Stomach smooth muscle (tissue), 2 donors: ENCODE measurements at regions not wholly inside any gene's neighbourhood (a gene's known extent, or its start where the extent isn't known, plus 50 kb on each side); places are given as distances from the start of the nearest gene placed in this dataset.
"Not testable (repeated sequence)": the region's sequence is repeated elsewhere in the genome, so short reads cannot be mapped to it uniquely, and the experiment has no call there.

Experiments
- H3K27ac ChIP-seq: one replicate; pipeline ENCODE4 v1.7.0; 2013; ENCODE audit warnings: mild to moderate bottlenecking, low read length, inconsistent platforms
- H3K27me3 ChIP-seq, 2 donors: one replicate each; pipeline ENCODE4 v1.7.0; 2013; ENCODE audit warnings: low read length in 2 of 2; ENCODE audit not compliant: insufficient read depth in 2 of 2, control insufficient read depth in 1 of 2
- H3K36me3 ChIP-seq, 2 donors: one replicate each; pipeline ENCODE4 v1.7.0; 2013; ENCODE audit warnings: low read length in 2 of 2; ENCODE audit not compliant: control insufficient read depth in 2 of 2, insufficient read depth in 2 of 2
- H3K4me1 ChIP-seq: one replicate; pipeline ENCODE4 v1.7.0; 2013; ENCODE audit warnings: low read length; ENCODE audit not compliant: control insufficient read depth, insufficient read depth
- H3K4me3 ChIP-seq, 2 donors: one replicate each; pipeline ENCODE4 v1.7.0; 2013; ENCODE audit warnings: low read length in 2 of 2
- H3K9ac ChIP-seq, 2 donors: one replicate each; pipeline ENCODE4 v1.7.0; 2013; ENCODE audit warnings: low read length in 2 of 2, mild to moderate bottlenecking in 1 of 2
- H3K9me3 ChIP-seq, 2 donors: one replicate each; pipeline ENCODE4 v1.7.0; 2013; ENCODE audit warnings: low read length in 2 of 2; ENCODE audit not compliant: control insufficient read depth in 2 of 2
- donor health status: healthy.
- donor health status: Pancreatic carcinoma.

DNA sequence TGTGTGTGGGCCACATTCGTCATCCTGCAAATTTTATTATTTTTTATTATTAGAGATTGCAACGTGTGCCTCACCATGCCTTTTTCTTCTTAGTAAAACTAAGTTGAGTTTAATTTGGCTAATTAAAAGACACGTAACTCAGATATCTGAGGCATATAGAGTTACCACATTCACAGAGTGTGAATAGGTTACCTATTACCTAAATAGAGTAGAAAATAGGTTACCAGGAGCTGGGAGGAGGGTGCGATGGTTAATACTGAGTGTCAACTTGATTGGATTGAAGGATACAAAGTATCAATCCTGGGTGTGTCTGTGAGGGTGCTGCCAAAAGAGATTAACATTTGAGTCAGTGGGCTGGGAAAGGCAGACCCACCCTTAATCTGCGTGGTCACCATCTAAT is 116.3 kb upstream of the CARD11 start:
- not testable (repeated sequence) for H3K36me3 ChIP-seq, H3K4me3 ChIP-seq, H3K27me3 ChIP-seq, H3K4me1 ChIP-seq, H3K27ac ChIP-seq, H3K9me3 ChIP-seq, H3K9ac ChIP-seq

- no peaks in the 10 kb centered on the region for H3K9me3 ChIP-seq
- no peaks in the 10 kb centered on the region for H3K36me3 ChIP-seq
- H3K9ac ChIP-seq: no peak overlapping the region
- no peak overlapping the region for H3K27ac ChIP-seq
- H3K27me3 ChIP-seq: peaks cover 0 to 2% of the 10 kb centered on the region in 2 donors
- H3K4me1 ChIP-seq: no peaks in the 10 kb centered on the region
- H3K4me3 ChIP-seq: no peak overlapping the region
Observed at GRCh38 chr7:3162289-3162688, 118.6 kb upstream of the CARD11 start.

GRCh38 chr7:3162798-3163197 is 119.1 kb upstream of the CARD11 start:
- H3K27ac ChIP-seq, H3K9me3 ChIP-seq, H3K9ac ChIP-seq, H3K4me1 ChIP-seq, H3K27me3 ChIP-seq, H3K36me3 ChIP-seq, H3K4me3 ChIP-seq: not testable (repeated sequence)

DNA sequence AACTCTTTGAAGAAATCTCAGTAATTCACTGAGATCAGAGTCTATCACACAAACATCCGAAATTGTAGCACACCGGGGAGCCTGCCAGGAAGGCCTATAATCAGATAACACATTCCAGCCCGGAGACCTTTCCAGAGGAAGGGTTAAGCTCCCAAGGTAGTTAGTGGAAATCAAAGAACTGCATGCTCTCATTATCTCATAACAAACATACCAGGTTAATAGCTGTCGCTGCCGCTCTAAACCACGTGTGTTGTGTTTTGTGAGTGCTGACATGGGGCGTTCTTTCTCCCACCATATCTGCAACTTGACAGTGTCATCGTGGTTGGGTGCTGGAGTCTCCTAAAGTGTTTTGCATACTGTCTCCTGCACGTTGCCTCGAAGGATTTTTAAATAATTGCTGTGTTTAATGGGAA is 120.7 kb upstream of the CARD11 start:
- H3K36me3 ChIP-seq: no peaks in the 10 kb centered on the region
- no peak overlapping the region for H3K27ac ChIP-seq
- H3K4me1 ChIP-seq: no peaks in the 10 kb centered on the region
- H3K9me3 ChIP-seq: no peaks in the 10 kb centered on the region
- no peak overlapping the region for H3K4me3 ChIP-seq
- H3K9ac ChIP-seq: no peak overlapping the region
- peaks cover 5 to 9% of the 10 kb centered on the region in 2 donors for H3K27me3 ChIP-seq

DNA sequence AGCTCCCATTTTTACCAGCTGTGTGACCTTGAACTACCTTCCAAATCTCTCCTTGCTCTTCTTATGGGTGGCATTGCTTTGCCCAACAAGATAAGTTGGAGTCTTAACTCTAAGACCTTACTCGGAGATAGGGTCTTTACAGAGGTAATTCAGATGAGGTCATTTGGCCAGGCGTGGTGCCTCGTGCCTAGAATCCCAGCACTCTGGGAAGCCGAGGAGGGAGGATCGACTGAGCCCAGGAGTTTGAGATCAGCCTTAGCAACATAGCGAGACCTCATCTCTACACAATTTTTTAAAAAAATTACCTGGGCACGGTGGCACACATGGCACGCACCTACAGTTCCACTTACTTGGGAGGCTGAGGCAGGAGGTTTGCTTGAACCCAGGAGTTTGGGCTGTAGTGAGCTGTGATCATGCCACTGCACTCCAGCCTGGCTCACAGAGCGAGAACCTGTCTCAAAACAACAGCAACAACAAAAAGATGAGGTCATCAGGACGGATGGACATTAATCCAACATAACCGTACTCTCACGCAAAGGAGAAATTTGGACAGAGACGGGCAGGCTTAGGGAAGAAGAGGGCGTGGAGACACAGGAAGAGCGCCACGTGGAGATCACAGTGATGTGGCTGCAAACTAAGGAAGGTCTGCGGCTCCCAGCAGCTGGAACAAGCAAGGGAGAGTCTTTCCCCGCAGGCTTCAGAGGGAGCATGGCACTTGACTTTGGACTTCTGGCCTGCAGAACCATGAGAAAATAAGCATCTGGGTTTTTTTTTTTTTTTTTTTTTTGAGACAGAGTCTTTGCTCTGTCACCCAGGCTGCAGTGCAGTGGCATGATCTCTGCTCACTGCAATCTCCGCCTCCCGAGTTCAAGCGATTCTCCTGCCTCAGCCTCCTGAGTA is 122.3 kb upstream of the CARD11 start:
- no peaks in the 10 kb centered on the region for H3K36me3 ChIP-seq
- H3K27me3 ChIP-seq: peaks cover 5 to 9% of the 10 kb centered on the region in 2 donors
- H3K9me3 ChIP-seq: no peaks in the 10 kb centered on the region
- no peaks in the 10 kb centered on the region for H3K4me1 ChIP-seq
- no peak overlapping the region for H3K9ac ChIP-seq
- no peak overlapping the region for H3K27ac ChIP-seq
- H3K4me3 ChIP-seq: no peak overlapping the region

DNA sequence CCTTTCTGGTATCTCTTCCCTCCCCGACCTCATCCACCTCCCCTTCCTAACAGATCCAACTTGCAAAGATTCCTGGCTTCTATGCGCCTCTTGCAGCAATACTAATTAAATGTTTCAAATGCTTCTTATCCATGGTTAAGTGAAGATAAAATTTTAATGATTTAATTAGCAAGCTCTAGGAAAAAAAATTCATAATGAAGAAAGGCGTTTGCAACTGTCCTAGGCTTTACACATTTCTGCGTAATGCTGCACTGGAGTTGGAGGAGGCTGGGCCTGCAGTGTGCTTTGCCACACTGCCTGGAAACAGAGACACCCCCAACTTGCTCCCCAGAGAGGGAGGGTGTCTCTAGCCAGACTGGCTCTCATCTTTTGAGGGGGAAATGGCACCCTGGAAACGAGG is 123.9 kb upstream of the CARD11 start:
- no peak overlapping the region for H3K4me3 ChIP-seq
- no peak overlapping the region for H3K9ac ChIP-seq
- H3K27me3 ChIP-seq: peaks cover 6 to 9% of the 10 kb centered on the region in 2 donors
- no peaks in the 10 kb centered on the region for H3K4me1 ChIP-seq
- peaks cover 0 to 4% of the 10 kb centered on the region in 2 donors for H3K9me3 ChIP-seq
- H3K27ac ChIP-seq: no peak overlapping the region
- H3K36me3 ChIP-seq: no peaks in the 10 kb centered on the region

- Histone ChIP-seq H3K9me3 (peaks cover 0 to 4% of the 10 kb centered on the region in 2 donors), H3K27ac (no peak overlapping the region), H3K9ac (no peak overlapping the region), H3K4me1 (no peaks in the 10 kb centered on the region), H3K27me3 (peaks cover 6 to 9% of the 10 kb centered on the region in 2 donors), H3K4me3 (no peak overlapping the region), H3K36me3 (no peaks in the 10 kb centered on the region)
Observed at GRCh38 chr7:3168370-3168769, 124.7 kb upstream of the CARD11 start.

GRCh38 chr7:3168869-3169268 is 125.2 kb upstream of the CARD11 start:
- peaks cover 6 to 9% of the 10 kb centered on the region in 2 donors for H3K27me3 ChIP-seq
- no peaks in the 10 kb centered on the region for H3K4me1 ChIP-seq
- H3K9me3 ChIP-seq: peaks cover 0 to 4% of the 10 kb centered on the region in 2 donors
- no peaks in the 10 kb centered on the region for H3K36me3 ChIP-seq
- H3K4me3 ChIP-seq: no peak overlapping the region
- no peak overlapping the region for H3K27ac ChIP-seq
- H3K9ac ChIP-seq: no peak overlapping the region

- Histone ChIP-seq H3K27me3 (peaks cover 5 to 10% of the 10 kb centered on the region in 2 donors), H3K9me3 (peaks cover 0 to 4% of the 10 kb centered on the region in 2 donors), H3K4me1 (no peaks in the 10 kb centered on the region), H3K4me3 (no peak overlapping the region), H3K36me3 (no peaks in the 10 kb centered on the region), H3K9ac (no peak overlapping the region), H3K27ac (no peak overlapping the region)
Observed at GRCh38 chr7:3172768-3173280, 128.2 kb upstream of the SDK1 start.

DNA sequence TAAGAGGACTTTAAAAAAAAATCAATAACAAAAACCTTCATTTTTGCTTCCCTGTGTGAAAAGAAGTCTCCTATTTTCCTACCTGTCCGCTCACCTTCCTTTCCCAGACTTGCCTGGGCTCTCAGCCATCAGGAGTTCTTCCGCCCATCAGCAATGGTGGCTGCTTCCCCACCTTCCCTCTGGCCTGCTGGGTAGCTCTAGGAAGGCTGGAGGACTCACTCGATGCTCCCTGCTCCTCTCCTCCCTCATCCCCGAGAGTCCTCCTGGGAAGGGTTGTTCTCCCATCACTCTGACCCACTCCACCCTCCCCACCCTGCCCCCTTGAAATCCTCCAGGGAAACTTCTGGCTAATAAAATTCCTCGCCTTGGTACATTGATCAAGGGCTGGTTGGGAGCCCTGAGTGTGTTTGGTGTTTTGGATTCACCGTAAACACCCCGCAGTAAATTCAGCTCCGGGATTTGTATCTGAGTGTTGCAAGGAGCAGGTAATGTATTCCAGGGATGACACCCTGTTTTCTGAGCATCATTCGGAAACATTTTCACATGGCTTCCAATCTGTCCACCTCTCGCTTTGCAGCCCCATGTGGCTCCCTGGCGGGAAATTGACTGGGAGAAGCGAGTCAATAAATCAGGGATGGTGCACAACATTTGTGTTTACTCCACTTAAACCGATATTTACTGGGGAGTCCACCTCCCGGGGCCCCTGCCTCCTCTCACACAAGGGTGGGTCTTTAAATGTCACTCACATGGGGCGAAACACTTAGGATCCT is 126.4 kb upstream of the SDK1 start:
- H3K27me3 ChIP-seq: peaks cover 3 to 4% of the 10 kb centered on the region in 2 donors
- H3K9me3 ChIP-seq: peaks cover 0 to 4% of the 10 kb centered on the region in 2 donors

More for the DNA sequence above, 126.4 kb upstream of the SDK1 start:
- H3K36me3 ChIP-seq: no peaks in the 10 kb centered on the region
- H3K9ac ChIP-seq: no peak overlapping the region
- H3K4me1 ChIP-seq: no peaks in the 10 kb centered on the region
- no peak overlapping the region for H3K27ac ChIP-seq
- no peak overlapping the region for H3K4me3 ChIP-seq
